H9 (cell line): ENCODE measurements at regions not wholly inside any gene's neighbourhood (a gene's known extent, or its start where the extent isn't known, plus 50 kb on each side); places are given as distances from the start of the nearest gene placed in this dataset.

Experiments
- DNase-seq: peaks from one replicate; pipeline ENCODE4 v3.0.0-alpha.2; 2017
- H2AFZ ChIP-seq: one replicate; pipeline ENCODE4 v1.6.1; 2013; ENCODE audit warnings: mild to moderate bottlenecking, low read length, control low read depth, moderate library complexity
- H2AK5ac ChIP-seq: 2 replicates; pipeline ENCODE4 v1.6.1; 2013; ENCODE audit warnings: low read length, control low read depth, mixed read lengths; ENCODE audit not compliant: insufficient read length
- H2BK120ac ChIP-seq: one replicate; pipeline ENCODE4 v1.6.1; 2013; ENCODE audit warnings: low read depth, mild to moderate bottlenecking, low read length, control low read depth, inconsistent platforms; ENCODE audit not compliant: poor library complexity, severe bottlenecking
- H2BK12ac ChIP-seq: 2 replicates; pipeline ENCODE4 v1.6.1; 2013; ENCODE audit warnings: low read length, control low read depth, mixed read lengths, low read depth; ENCODE audit not compliant: insufficient read length
- H2BK15ac ChIP-seq: 2 replicates; pipeline ENCODE4 v1.6.1; 2013; ENCODE audit warnings: low read depth, low read length, control low read depth
- H2BK20ac ChIP-seq: one replicate; pipeline ENCODE4 v1.6.1; 2013; ENCODE audit warnings: low read depth, mild to moderate bottlenecking, low read length, control low read depth, inconsistent platforms; ENCODE audit not compliant: poor library complexity, severe bottlenecking
- H2BK5ac ChIP-seq: 2 replicates; pipeline ENCODE4 v1.6.1; 2013; ENCODE audit warnings: low read length, control low read depth, mixed read lengths; ENCODE audit not compliant: insufficient read length
- H3K14ac ChIP-seq: 2 replicates; pipeline ENCODE4 v1.6.1; 2013; ENCODE audit warnings: low read length, control low read depth; ENCODE audit not compliant: insufficient read depth
- H3K18ac ChIP-seq: 2 replicates; pipeline ENCODE4 v1.6.1; 2013; ENCODE audit warnings: low read depth, mild to moderate bottlenecking, mixed read lengths, low read length, control low read depth; ENCODE audit not compliant: insufficient read length
- H3K23ac ChIP-seq: 2 replicates; pipeline ENCODE4 v1.6.1; 2013; ENCODE audit warnings: low read length, control low read depth, mixed read lengths, low read depth; ENCODE audit not compliant: insufficient read length
- H3K23me2 ChIP-seq: 2 replicates; pipeline ENCODE4 v1.6.1; 2013; ENCODE audit warnings: low read depth, mild to moderate bottlenecking, mixed read lengths, low read length, control low read depth; ENCODE audit not compliant: insufficient read length, poor library complexity, severe bottlenecking
- H3K27ac ChIP-seq: 2 replicates; pipeline ENCODE4 v1.5.1; 2013; ENCODE audit warnings: low read length, control low read depth, mixed read lengths, low read depth; ENCODE audit not compliant: insufficient read length
- H3K27me3 ChIP-seq: 2 replicates; pipeline ENCODE4 v1.6.1; 2013; ENCODE audit warnings: low read length, control low read depth, inconsistent platforms; ENCODE audit not compliant: insufficient read depth
- H3K4ac ChIP-seq: 2 replicates; pipeline ENCODE4 v1.6.1; 2013; ENCODE audit warnings: low read depth, mild to moderate bottlenecking, control low read depth, inconsistent platforms, low read length, moderate library complexity
- H3K4me1 ChIP-seq: 2 replicates; pipeline ENCODE4 v1.6.1; 2013; ENCODE audit warnings: low read length, control low read depth, inconsistent platforms; ENCODE audit not compliant: insufficient read depth
- H3K4me2 ChIP-seq: 2 replicates; pipeline ENCODE4 v1.6.1; 2013; ENCODE audit warnings: low read length, control low read depth, mixed read lengths; ENCODE audit not compliant: insufficient read length, insufficient read depth
- H3K56ac ChIP-seq: 2 replicates; pipeline ENCODE4 v1.6.1; 2013; ENCODE audit warnings: low read depth, mild to moderate bottlenecking, mixed read lengths, low read length, control low read depth; ENCODE audit not compliant: insufficient read length
- H3K79me1 ChIP-seq: 2 replicates; pipeline ENCODE4 v1.6.1; 2013; ENCODE audit warnings: low read depth, mild to moderate bottlenecking, moderate library complexity, low read length, control low read depth, inconsistent platforms; ENCODE audit not compliant: insufficient read depth, poor library complexity, severe bottlenecking
- H3K79me2 ChIP-seq: 2 replicates; pipeline ENCODE4 v1.6.1; 2013; ENCODE audit warnings: low read length, control low read depth, inconsistent platforms; ENCODE audit not compliant: insufficient read depth
- H3K9ac ChIP-seq: 2 replicates; pipeline ENCODE4 v1.6.1; 2013; ENCODE audit warnings: low read length, control low read depth, mixed read lengths; ENCODE audit not compliant: insufficient read length; ENCODE audit errors: extremely low read depth
- H3K9me3 ChIP-seq: one replicate; pipeline ENCODE4 v1.6.1; 2013; ENCODE audit warnings: low read depth, low read length, inconsistent platforms; ENCODE audit not compliant: control insufficient read depth
- H3T11ph ChIP-seq: one replicate; pipeline ENCODE4 v1.6.1; 2013; ENCODE audit warnings: mild to moderate bottlenecking, low read length, control low read depth, inconsistent platforms
- H4K20me1 ChIP-seq: one replicate; pipeline ENCODE4 v1.6.1; 2013; ENCODE audit not compliant: control insufficient read depth, insufficient read length, insufficient read depth
- H4K5ac ChIP-seq: 2 replicates; pipeline ENCODE4 v1.6.1; 2013; ENCODE audit warnings: low read depth, mild to moderate bottlenecking, mixed read lengths, low read length, control low read depth; ENCODE audit not compliant: insufficient read length
- H4K8ac ChIP-seq: replicated peaks from 2 replicates; pipeline ENCODE4 v1.6.1; 2013; ENCODE audit warnings: low read length, control low read depth, mixed read lengths, low read depth; ENCODE audit not compliant: insufficient read length
- H4K91ac ChIP-seq: 2 replicates; pipeline ENCODE4 v1.6.1; 2013; ENCODE audit warnings: low read depth, mild to moderate bottlenecking, moderate library complexity, mixed read lengths, low read length, control low read depth; ENCODE audit not compliant: insufficient read length
- H3K27ac Mint-ChIP-seq, 3 experiments: 2 replicates in 2 of 3; 3 replicates in 1 of 3; pipeline ENCODE4 v1.8.0; 2020 to 2021; ENCODE audit warnings: mixed read lengths in 3 of 3, mild to moderate bottlenecking in 1 of 3, moderate library complexity in 1 of 3
- H3K27me3 Mint-ChIP-seq: 2 replicates; pipeline ENCODE4 v1.8.0; 2021; ENCODE audit warnings: low read depth, mild to moderate bottlenecking, moderate library complexity, mixed read lengths
- H3K36me3 Mint-ChIP-seq, 3 experiments: 2 replicates in 2 of 3; 3 replicates in 1 of 3; pipeline ENCODE4 v1.8.0; 2020 to 2021; ENCODE audit warnings: low read depth in 3 of 3, mixed read lengths in 3 of 3; ENCODE audit not compliant: insufficient read depth in 1 of 3
- H3K4me1 Mint-ChIP-seq, 2 experiments: 2 replicates each; pipeline ENCODE4 v1.8.0; 2020; ENCODE audit warnings: mixed read lengths in 2 of 2
- H3K4me3 Mint-ChIP-seq, 2 experiments: 2 replicates in 1 of 2; 3 replicates in 1 of 2; pipeline ENCODE4 v1.8.0; 2020 to 2021; ENCODE audit warnings: mild to moderate bottlenecking in 2 of 2, mixed read lengths in 2 of 2, moderate library complexity in 1 of 2
- H3K9me3 Mint-ChIP-seq, 2 experiments: 2 replicates in 1 of 2; 3 replicates in 1 of 2; pipeline ENCODE4 v1.8.0; 2020; ENCODE audit warnings: mild to moderate bottlenecking in 2 of 2, mixed read lengths in 2 of 2, moderate library complexity in 1 of 2
- WGBS: extraction: QIAGEN DNeasy Blood & Tissue Kit; methylation state at CpG from one replicate; pipeline ENCODE4 v1.1.7; 2013; ENCODE audit warnings: missing lambda C conversion rate, low lambda C conversion rate, mixed read lengths; ENCODE audit not compliant: insufficient read length; ENCODE audit errors: extremely low coverage; 5-methylcytosine and 5-hydroxymethylcytosine counted together
- TF ChIP-seq, protein P1 (sequence below): fragments of 200-600 bp; sonication (generic); conservative IDR thresholded peaks from 3 replicates; pipeline ENCODE4 v1.8.0; 2021; ENCODE audit warnings: antibody characterized with exemption, mild to moderate bottlenecking

DNA sequence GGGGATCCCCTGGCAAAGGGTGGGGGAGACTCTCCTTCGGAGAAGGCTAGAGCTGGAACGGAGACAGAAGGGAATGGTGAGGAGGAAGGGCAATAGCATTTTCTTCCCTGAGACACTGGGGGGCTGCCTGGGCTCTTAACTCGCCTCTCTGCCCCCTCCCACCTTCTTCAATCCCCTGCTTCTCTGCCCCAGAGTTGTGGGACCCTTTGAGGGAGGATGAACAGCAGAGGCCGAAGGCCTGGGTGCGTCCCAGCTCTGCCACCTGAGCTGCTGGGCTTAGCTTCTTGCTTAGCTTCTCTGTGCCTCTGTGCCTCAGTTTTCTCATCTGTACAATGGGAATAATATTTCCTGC, 72.4 kb downstream of the RTL6 start:
- H3K18ac ChIP-seq: no peak overlapping the region
- H2BK15ac ChIP-seq: no peak overlapping the region
- no peaks in the 10 kb centered on the region for H3K79me2 ChIP-seq
- Mint-ChIP-seq H3K4me3 (no peak overlapping the region; a peak in 1 of 5 replicates), H3K27me3 (peaks cover 6% of the 10 kb centered on the region), H3K4me1 (peaks cover 32 to 44% of the 10 kb centered on the region in 2 experiments), H3K36me3 (peaks cover 0 to under 1% (median 0%) of the 10 kb centered on the region in 3 experiments; a peak in 1 of 7 replicates), H3K9me3 (peaks cover 1 to 3% of the 10 kb centered on the region in 2 experiments; a peak in 4 of 5 replicates), H3K27ac (no peak overlapping the region)
- no peak overlapping the region for H2BK5ac ChIP-seq
- H2BK120ac ChIP-seq: no peak overlapping the region
- peaks cover 4% of the 10 kb centered on the region; the same call in 1 of the 2 replicates for H3K4me1 ChIP-seq
- no peaks in the 10 kb centered on the region for H3K27me3 ChIP-seq
- no peak overlapping the region for H2AK5ac ChIP-seq
- no peaks in the 10 kb centered on the region for H3K9me3 ChIP-seq
- DNase-seq: no peak
- WGBS: no CpG with 5 or more reads among the region's 5 CpGs
- no peaks in the 10 kb centered on the region for H4K20me1 ChIP-seq
- no peak overlapping the region for H3K9ac ChIP-seq
- H3K4ac ChIP-seq: no peak overlapping the region
- no peak overlapping the region for H4K8ac ChIP-seq
- H3K56ac ChIP-seq: no peak overlapping the region
- no peak overlapping the region for H3K4me2 ChIP-seq
- no peak overlapping the region for H4K91ac ChIP-seq
- H3K23me2 ChIP-seq: no peaks in the 10 kb centered on the region
- H3K79me1 ChIP-seq: no peaks in the 10 kb centered on the region
- TF ChIP-seq, protein P1, sequence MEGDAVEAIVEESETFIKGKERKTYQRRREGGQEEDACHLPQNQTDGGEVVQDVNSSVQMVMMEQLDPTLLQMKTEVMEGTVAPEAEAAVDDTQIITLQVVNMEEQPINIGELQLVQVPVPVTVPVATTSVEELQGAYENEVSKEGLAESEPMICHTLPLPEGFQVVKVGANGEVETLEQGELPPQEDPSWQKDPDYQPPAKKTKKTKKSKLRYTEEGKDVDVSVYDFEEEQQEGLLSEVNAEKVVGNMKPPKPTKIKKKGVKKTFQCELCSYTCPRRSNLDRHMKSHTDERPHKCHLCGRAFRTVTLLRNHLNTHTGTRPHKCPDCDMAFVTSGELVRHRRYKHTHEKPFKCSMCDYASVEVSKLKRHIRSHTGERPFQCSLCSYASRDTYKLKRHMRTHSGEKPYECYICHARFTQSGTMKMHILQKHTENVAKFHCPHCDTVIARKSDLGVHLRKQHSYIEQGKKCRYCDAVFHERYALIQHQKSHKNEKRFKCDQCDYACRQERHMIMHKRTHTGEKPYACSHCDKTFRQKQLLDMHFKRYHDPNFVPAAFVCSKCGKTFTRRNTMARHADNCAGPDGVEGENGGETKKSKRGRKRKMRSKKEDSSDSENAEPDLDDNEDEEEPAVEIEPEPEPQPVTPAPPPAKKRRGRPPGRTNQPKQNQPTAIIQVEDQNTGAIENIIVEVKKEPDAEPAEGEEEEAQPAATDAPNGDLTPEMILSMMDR: no peak
- H2BK12ac ChIP-seq: no peak overlapping the region
- no peak overlapping the region for H3T11ph ChIP-seq
- no peak overlapping the region for H3K14ac ChIP-seq
- no peak overlapping the region for H2BK20ac ChIP-seq
- no peak overlapping the region for H3K23ac ChIP-seq
- no peak overlapping the region for H2AFZ ChIP-seq
- H4K5ac ChIP-seq: no peak overlapping the region
- H3K27ac ChIP-seq: no peak overlapping the region
